DND-41 (cell line): ENCODE measurements at regions not wholly inside any gene's neighbourhood (a gene's known extent, or its start where the extent isn't known, plus 50 kb on each side); places are given as distances from the start of the nearest gene placed in this dataset.

Experiments
- CTCF ChIP-seq: IDR thresholded peaks from 2 replicates; pipeline ENCODE4 v1.5.1; 2012; ENCODE audit warnings: borderline replicate concordance, low read length, moderate library complexity, mild to moderate bottlenecking; ENCODE audit not compliant: poor library complexity, severe bottlenecking; ENCODE audit errors: extremely low read depth
- EZH2 ChIP-seq: IDR thresholded peaks from 3 replicates; pipeline ENCODE4 v1.6.1; 2012; ENCODE audit warnings: borderline replicate concordance, low read depth, mild to moderate bottlenecking, moderate library complexity, low read length, inconsistent platforms; ENCODE audit not compliant: severe bottlenecking

- TF ChIP-seq CTCF (no peak), EZH2 (no peak)
These were observed 87.0 kb downstream of the LYZL1 start for GRCh38 chr10:29375888-29376287.
